H9 (cell line): ENCODE measurements at regions not wholly inside any gene's neighbourhood (a gene's known extent, or its start where the extent isn't known, plus 50 kb on each side); places are given as distances from the start of the nearest gene placed in this dataset.

ENCODE experiments used
- DNase-seq: peaks from one replicate; pipeline ENCODE4 v3.0.0-alpha.2; 2017
- H2AFZ ChIP-seq: one replicate; pipeline ENCODE4 v1.6.1; 2013; ENCODE audit warnings: mild to moderate bottlenecking, low read length, control low read depth, moderate library complexity
- H2AK5ac ChIP-seq: 2 replicates; pipeline ENCODE4 v1.6.1; 2013; ENCODE audit warnings: low read length, control low read depth, mixed read lengths; ENCODE audit not compliant: insufficient read length
- H2BK120ac ChIP-seq: one replicate; pipeline ENCODE4 v1.6.1; 2013; ENCODE audit warnings: low read depth, mild to moderate bottlenecking, low read length, control low read depth, inconsistent platforms; ENCODE audit not compliant: poor library complexity, severe bottlenecking
- H2BK12ac ChIP-seq: 2 replicates; pipeline ENCODE4 v1.6.1; 2013; ENCODE audit warnings: low read length, control low read depth, mixed read lengths, low read depth; ENCODE audit not compliant: insufficient read length
- H2BK15ac ChIP-seq: 2 replicates; pipeline ENCODE4 v1.6.1; 2013; ENCODE audit warnings: low read depth, low read length, control low read depth
- H2BK20ac ChIP-seq: one replicate; pipeline ENCODE4 v1.6.1; 2013; ENCODE audit warnings: low read depth, mild to moderate bottlenecking, low read length, control low read depth, inconsistent platforms; ENCODE audit not compliant: poor library complexity, severe bottlenecking
- H2BK5ac ChIP-seq: 2 replicates; pipeline ENCODE4 v1.6.1; 2013; ENCODE audit warnings: low read length, control low read depth, mixed read lengths; ENCODE audit not compliant: insufficient read length
- H3K14ac ChIP-seq: 2 replicates; pipeline ENCODE4 v1.6.1; 2013; ENCODE audit warnings: low read length, control low read depth; ENCODE audit not compliant: insufficient read depth
- H3K18ac ChIP-seq: 2 replicates; pipeline ENCODE4 v1.6.1; 2013; ENCODE audit warnings: low read depth, mild to moderate bottlenecking, mixed read lengths, low read length, control low read depth; ENCODE audit not compliant: insufficient read length
- H3K23ac ChIP-seq: 2 replicates; pipeline ENCODE4 v1.6.1; 2013; ENCODE audit warnings: low read length, control low read depth, mixed read lengths, low read depth; ENCODE audit not compliant: insufficient read length
- H3K23me2 ChIP-seq: 2 replicates; pipeline ENCODE4 v1.6.1; 2013; ENCODE audit warnings: low read depth, mild to moderate bottlenecking, mixed read lengths, low read length, control low read depth; ENCODE audit not compliant: insufficient read length, poor library complexity, severe bottlenecking
- H3K27ac ChIP-seq: 2 replicates; pipeline ENCODE4 v1.5.1; 2013; ENCODE audit warnings: low read length, control low read depth, mixed read lengths, low read depth; ENCODE audit not compliant: insufficient read length
- H3K27me3 ChIP-seq: 2 replicates; pipeline ENCODE4 v1.6.1; 2013; ENCODE audit warnings: low read length, control low read depth, inconsistent platforms; ENCODE audit not compliant: insufficient read depth
- H3K4ac ChIP-seq: 2 replicates; pipeline ENCODE4 v1.6.1; 2013; ENCODE audit warnings: low read depth, mild to moderate bottlenecking, control low read depth, inconsistent platforms, low read length, moderate library complexity
- H3K4me1 ChIP-seq: 2 replicates; pipeline ENCODE4 v1.6.1; 2013; ENCODE audit warnings: low read length, control low read depth, inconsistent platforms; ENCODE audit not compliant: insufficient read depth
- H3K4me2 ChIP-seq: 2 replicates; pipeline ENCODE4 v1.6.1; 2013; ENCODE audit warnings: low read length, control low read depth, mixed read lengths; ENCODE audit not compliant: insufficient read length, insufficient read depth
- H3K56ac ChIP-seq: 2 replicates; pipeline ENCODE4 v1.6.1; 2013; ENCODE audit warnings: low read depth, mild to moderate bottlenecking, mixed read lengths, low read length, control low read depth; ENCODE audit not compliant: insufficient read length
- H3K79me1 ChIP-seq: 2 replicates; pipeline ENCODE4 v1.6.1; 2013; ENCODE audit warnings: low read depth, mild to moderate bottlenecking, moderate library complexity, low read length, control low read depth, inconsistent platforms; ENCODE audit not compliant: insufficient read depth, poor library complexity, severe bottlenecking
- H3K79me2 ChIP-seq: 2 replicates; pipeline ENCODE4 v1.6.1; 2013; ENCODE audit warnings: low read length, control low read depth, inconsistent platforms; ENCODE audit not compliant: insufficient read depth
- H3K9ac ChIP-seq: 2 replicates; pipeline ENCODE4 v1.6.1; 2013; ENCODE audit warnings: low read length, control low read depth, mixed read lengths; ENCODE audit not compliant: insufficient read length; ENCODE audit errors: extremely low read depth
- H3K9me3 ChIP-seq: one replicate; pipeline ENCODE4 v1.6.1; 2013; ENCODE audit warnings: low read depth, low read length, inconsistent platforms; ENCODE audit not compliant: control insufficient read depth
- H3T11ph ChIP-seq: one replicate; pipeline ENCODE4 v1.6.1; 2013; ENCODE audit warnings: mild to moderate bottlenecking, low read length, control low read depth, inconsistent platforms
- H4K20me1 ChIP-seq: one replicate; pipeline ENCODE4 v1.6.1; 2013; ENCODE audit not compliant: control insufficient read depth, insufficient read length, insufficient read depth
- H4K5ac ChIP-seq: 2 replicates; pipeline ENCODE4 v1.6.1; 2013; ENCODE audit warnings: low read depth, mild to moderate bottlenecking, mixed read lengths, low read length, control low read depth; ENCODE audit not compliant: insufficient read length
- H4K8ac ChIP-seq: replicated peaks from 2 replicates; pipeline ENCODE4 v1.6.1; 2013; ENCODE audit warnings: low read length, control low read depth, mixed read lengths, low read depth; ENCODE audit not compliant: insufficient read length
- H4K91ac ChIP-seq: 2 replicates; pipeline ENCODE4 v1.6.1; 2013; ENCODE audit warnings: low read depth, mild to moderate bottlenecking, moderate library complexity, mixed read lengths, low read length, control low read depth; ENCODE audit not compliant: insufficient read length
- H3K27ac Mint-ChIP-seq, 3 experiments: 2 replicates in 2 of 3; 3 replicates in 1 of 3; pipeline ENCODE4 v1.8.0; 2020 to 2021; ENCODE audit warnings: mixed read lengths in 3 of 3, mild to moderate bottlenecking in 1 of 3, moderate library complexity in 1 of 3
- H3K27me3 Mint-ChIP-seq: 2 replicates; pipeline ENCODE4 v1.8.0; 2021; ENCODE audit warnings: low read depth, mild to moderate bottlenecking, moderate library complexity, mixed read lengths
- H3K36me3 Mint-ChIP-seq, 3 experiments: 2 replicates in 2 of 3; 3 replicates in 1 of 3; pipeline ENCODE4 v1.8.0; 2020 to 2021; ENCODE audit warnings: low read depth in 3 of 3, mixed read lengths in 3 of 3; ENCODE audit not compliant: insufficient read depth in 1 of 3
- H3K4me1 Mint-ChIP-seq, 2 experiments: 2 replicates each; pipeline ENCODE4 v1.8.0; 2020; ENCODE audit warnings: mixed read lengths in 2 of 2
- H3K4me3 Mint-ChIP-seq, 2 experiments: 2 replicates in 1 of 2; 3 replicates in 1 of 2; pipeline ENCODE4 v1.8.0; 2020 to 2021; ENCODE audit warnings: mild to moderate bottlenecking in 2 of 2, mixed read lengths in 2 of 2, moderate library complexity in 1 of 2
- H3K9me3 Mint-ChIP-seq, 2 experiments: 2 replicates in 1 of 2; 3 replicates in 1 of 2; pipeline ENCODE4 v1.8.0; 2020; ENCODE audit warnings: mild to moderate bottlenecking in 2 of 2, mixed read lengths in 2 of 2, moderate library complexity in 1 of 2
- whole genome bisulfite sequencing: extraction: QIAGEN DNeasy Blood & Tissue Kit; methylation state at CpG from one replicate; pipeline ENCODE4 v1.1.7; 2013; ENCODE audit warnings: missing lambda C conversion rate, low lambda C conversion rate, mixed read lengths; ENCODE audit not compliant: insufficient read length; ENCODE audit errors: extremely low coverage; 5-methylcytosine and 5-hydroxymethylcytosine counted together
- TF ChIP-seq, protein P1 (sequence below): fragments of 200-600 bp; sonication (generic); conservative IDR thresholded peaks from 3 replicates; pipeline ENCODE4 v1.8.0; 2021; ENCODE audit warnings: antibody characterized with exemption, mild to moderate bottlenecking

DNA sequence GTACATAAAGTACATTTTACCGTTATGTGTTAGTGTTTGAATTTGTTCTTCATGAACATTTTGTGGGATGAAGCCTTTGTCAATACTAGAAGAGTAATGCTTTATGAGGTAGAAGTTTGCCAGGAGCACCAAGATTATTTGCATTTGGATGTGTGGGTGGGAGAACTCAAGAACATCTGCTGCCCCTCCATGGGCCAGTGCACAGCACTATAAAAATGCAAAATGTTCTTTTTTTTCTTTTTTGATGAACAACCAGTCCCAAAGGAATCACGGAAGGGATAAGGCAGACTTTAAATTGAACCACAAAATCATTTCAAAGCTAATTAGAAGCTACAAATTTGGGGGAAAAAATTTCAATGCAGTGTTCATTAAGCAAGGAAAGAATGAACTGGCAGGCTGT, 300.3 kb upstream of the NWD2 start:
- no peaks in the 10 kb centered on the region for H3K36me3 Mint-ChIP-seq
- no peaks in the 10 kb centered on the region for H3K9me3 ChIP-seq
- no peaks in the 10 kb centered on the region for H3K4me1 ChIP-seq
- no peak overlapping the region for H3K56ac ChIP-seq
- H3K14ac ChIP-seq = no peak overlapping the region
- no peak overlapping the region for H3K18ac ChIP-seq
- no peak overlapping the region for H2BK20ac ChIP-seq
- H3K27ac ChIP-seq = no peak overlapping the region
- no peak overlapping the region for H2BK12ac ChIP-seq
- H4K8ac ChIP-seq = no peak overlapping the region
- H3K9me3 Mint-ChIP-seq = no peaks in the 10 kb centered on the region
- no CpG with 5 or more reads among the region's 2 CpGs for WGBS
- no peaks in the 10 kb centered on the region for H3K23me2 ChIP-seq
- no peak overlapping the region for H2AK5ac ChIP-seq
- no peaks in the 10 kb centered on the region for H3K79me2 ChIP-seq
- H3K4me1 Mint-ChIP-seq = no peaks in the 10 kb centered on the region
- no peak overlapping the region for H4K91ac ChIP-seq
- H3T11ph ChIP-seq = no peak overlapping the region
- no peak overlapping the region for H3K4ac ChIP-seq
- H2BK120ac ChIP-seq = no peak overlapping the region
- no peak overlapping the region for H3K27ac Mint-ChIP-seq
- no peak overlapping the region for H3K9ac ChIP-seq
- TF ChIP-seq, protein P1, sequence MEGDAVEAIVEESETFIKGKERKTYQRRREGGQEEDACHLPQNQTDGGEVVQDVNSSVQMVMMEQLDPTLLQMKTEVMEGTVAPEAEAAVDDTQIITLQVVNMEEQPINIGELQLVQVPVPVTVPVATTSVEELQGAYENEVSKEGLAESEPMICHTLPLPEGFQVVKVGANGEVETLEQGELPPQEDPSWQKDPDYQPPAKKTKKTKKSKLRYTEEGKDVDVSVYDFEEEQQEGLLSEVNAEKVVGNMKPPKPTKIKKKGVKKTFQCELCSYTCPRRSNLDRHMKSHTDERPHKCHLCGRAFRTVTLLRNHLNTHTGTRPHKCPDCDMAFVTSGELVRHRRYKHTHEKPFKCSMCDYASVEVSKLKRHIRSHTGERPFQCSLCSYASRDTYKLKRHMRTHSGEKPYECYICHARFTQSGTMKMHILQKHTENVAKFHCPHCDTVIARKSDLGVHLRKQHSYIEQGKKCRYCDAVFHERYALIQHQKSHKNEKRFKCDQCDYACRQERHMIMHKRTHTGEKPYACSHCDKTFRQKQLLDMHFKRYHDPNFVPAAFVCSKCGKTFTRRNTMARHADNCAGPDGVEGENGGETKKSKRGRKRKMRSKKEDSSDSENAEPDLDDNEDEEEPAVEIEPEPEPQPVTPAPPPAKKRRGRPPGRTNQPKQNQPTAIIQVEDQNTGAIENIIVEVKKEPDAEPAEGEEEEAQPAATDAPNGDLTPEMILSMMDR = no peak
- no peaks in the 10 kb centered on the region for H3K27me3 Mint-ChIP-seq
- no peak overlapping the region for H3K23ac ChIP-seq
- no peaks in the 10 kb centered on the region for H3K27me3 ChIP-seq
- no peaks in the 10 kb centered on the region for H4K20me1 ChIP-seq
- no peak overlapping the region for H4K5ac ChIP-seq
- H2AFZ ChIP-seq = no peak overlapping the region
- no peak overlapping the region for H2BK5ac ChIP-seq
- no peak overlapping the region for H3K4me2 ChIP-seq
- H3K79me1 ChIP-seq = no peaks in the 10 kb centered on the region
- H3K4me3 Mint-ChIP-seq = no peak overlapping the region
- no peak overlapping the region for H2BK15ac ChIP-seq
- no peak for DNase-seq
